NCI-H2107 (cell line): ENCODE measurements at regions not wholly inside any gene's neighbourhood (a gene's known extent, or its start where the extent isn't known, plus 50 kb on each side); places are given as distances from the start of the nearest gene placed in this dataset.
"Not testable (repeated sequence)": the region's sequence is repeated elsewhere in the genome, so short reads cannot be mapped to it uniquely, and the experiment has no call there.

Source experiments
- DNase-seq: peaks from one replicate; lab custom pipeline; 2025; lab: John Stamatoyannopoulos, UW

DNA sequence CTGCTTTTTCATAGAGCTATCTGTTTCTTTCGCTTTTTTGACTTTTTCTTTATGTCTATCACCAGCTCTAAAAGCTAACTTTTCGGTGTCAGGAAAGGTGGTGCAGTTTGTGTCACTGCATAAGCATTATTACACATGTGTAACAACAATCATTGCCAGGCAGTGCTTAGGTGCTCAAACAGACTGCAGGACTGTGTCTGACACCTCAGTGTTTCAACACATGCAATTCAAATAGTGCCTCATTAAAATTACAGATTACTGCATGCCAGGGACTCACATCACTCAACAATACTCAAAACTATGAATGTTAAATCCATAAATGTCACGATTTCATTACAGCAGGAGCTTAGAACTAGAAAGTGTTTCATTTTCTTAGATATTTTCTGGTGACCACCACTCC lies 265.3 kb upstream of the SMIM30 start:
- DNase-seq = no peak

DNA sequence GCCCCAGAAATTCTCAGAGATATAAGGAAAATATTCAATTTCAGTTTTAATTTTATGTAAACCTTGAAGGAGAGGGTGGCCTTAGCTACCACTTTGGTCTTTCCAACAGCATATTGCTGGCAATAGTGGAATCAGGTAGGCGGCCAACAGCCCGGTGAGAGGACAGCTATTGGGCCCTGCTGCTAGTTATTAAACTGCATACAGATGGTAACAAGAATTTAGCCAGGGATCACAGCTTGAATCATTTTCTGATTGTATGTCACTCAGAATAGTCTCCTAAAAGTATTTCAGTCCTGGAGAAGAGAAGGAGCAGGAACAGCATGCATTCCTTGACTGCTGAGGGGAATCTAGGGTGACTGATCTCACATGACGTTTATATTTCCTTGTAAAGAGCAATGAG lies 261.4 kb upstream of the SMIM30 start:
- no peak for DNase-seq

DNA sequence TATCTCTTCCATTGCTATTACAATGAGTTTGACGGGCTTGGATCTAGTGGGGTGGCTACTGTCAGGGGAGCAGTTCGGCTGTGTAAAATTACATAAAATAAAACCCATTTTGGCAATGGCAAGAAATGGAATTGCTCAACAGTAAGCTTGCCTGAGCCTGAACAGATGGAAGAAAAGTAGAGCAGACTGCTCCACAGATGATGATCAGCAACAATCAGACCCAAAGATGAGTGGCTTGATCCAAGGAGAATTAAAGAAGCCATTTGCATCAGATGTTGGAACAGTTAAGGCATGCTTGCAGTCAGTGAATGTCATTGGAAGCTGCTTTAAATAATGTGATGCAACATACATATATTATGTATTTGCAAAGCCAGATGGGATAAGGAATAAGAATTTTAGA lies 256.6 kb upstream of the SMIM30 start:
- DNase-seq = no peak

DNA sequence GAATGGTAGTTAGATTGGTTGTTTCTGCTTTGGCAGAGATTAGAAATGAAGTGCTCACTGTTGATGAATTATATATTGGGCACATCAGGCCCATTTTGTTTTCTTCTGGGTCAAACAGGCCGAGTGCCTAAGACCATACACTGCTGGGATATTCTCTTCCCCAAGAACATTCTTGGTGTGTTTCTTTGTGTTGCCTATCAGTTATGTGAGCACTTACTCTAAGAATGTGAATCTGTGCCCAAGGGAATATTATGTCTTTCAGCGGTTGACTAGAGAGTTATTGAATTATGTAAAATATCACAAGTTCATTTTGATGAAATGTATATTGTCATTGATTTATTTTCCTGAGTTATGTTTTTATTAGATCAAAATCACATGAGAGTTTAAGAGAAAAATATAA lies 255.5 kb upstream of the SMIM30 start:
- DNase-seq = no peak

DNA sequence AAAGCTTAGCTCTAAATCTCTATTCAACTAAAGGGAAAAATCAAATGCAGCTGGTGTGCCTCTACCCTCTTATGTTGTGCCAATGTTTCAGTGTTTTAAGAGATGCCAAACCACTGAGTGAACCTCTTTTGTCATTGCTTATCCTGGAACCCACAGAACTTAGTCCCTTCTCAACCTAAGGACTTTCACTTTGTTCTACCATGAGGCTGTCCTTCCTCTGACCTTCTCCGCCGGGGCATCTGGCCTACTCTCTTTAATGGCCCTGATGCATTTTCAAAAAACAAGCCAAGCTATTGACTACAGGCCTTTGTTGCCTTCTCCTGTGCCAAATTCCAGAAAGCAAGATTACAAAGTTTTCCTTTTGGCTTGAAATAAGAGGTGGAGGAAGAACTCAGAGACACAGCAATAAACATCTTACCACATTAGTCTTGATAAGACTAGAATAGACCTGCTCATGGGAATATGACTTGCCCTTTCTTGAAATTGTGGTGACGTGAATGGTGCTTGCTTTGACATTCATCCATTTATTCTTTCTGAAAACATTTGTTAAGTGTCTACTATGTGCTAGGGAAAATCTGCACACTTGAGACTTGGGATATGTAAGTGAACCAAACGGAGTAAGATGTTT lies 253.2 kb upstream of the SMIM30 start:
- no peak for DNase-seq

DNA sequence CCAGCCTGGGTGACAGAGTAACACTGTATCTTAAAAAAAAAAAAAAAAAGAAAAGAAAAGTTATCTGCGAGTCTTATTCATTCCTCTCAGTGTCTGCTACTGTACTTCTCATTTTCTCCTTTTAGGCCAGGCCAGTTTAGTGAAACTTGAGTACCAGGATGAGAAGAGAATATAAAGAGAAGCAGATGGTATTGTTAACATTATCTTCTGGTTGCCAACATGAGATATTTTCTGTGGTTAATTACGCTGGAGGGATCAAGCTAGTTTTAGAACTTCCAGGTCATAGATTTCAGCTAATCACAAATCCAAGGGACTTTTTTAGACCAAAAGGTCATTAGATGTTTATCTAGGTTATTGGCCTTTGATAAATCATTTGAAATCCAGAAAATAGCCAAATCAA lies 252.6 kb upstream of the SMIM30 start:
- DNase-seq = no peak

DNA sequence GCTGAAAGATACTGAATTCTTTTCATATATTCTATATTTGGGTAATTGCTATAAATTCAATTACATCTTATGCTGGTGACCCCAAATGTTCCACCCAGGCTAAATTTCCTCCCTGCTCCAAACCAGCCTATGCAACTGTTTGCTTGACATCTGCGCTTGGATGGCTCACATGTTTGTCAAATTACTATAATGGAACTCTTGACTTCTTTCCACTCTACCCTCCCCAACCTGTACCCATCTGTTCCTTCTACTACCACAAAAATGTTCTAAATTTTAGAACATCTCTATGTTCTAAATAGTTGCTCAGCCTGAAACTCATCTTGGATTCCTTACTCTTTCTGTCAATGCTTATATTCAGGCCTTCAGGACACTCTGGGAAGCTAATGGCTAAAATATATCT lies 249.9 kb upstream of the SMIM30 start:
- DNase-seq = no peak

DNA sequence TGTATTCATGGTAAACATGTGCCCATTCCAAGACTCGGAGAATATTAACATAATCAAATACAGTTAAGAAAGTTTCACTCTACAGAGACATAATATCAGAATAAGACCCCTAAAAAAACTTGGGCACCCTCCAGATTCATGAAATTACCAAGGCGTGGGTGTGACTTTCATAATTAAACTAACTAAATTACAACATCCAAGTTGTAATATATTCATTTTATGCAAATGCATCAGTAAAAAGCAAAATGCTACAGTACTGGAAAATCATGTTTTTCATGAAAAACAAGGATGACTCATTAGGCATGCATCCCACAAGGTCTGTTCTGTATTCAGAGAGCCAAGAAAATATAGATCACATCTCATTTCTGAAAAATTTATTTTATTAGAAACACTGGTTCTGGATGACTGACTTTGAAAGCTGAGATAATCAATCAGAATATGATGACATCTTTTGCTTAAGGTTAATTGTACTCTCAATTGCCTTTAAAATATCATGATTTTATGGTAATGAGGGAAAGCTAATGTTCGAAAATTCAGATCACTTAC lies 248.8 kb upstream of the SMIM30 start:
- DNase-seq = no peak

DNA sequence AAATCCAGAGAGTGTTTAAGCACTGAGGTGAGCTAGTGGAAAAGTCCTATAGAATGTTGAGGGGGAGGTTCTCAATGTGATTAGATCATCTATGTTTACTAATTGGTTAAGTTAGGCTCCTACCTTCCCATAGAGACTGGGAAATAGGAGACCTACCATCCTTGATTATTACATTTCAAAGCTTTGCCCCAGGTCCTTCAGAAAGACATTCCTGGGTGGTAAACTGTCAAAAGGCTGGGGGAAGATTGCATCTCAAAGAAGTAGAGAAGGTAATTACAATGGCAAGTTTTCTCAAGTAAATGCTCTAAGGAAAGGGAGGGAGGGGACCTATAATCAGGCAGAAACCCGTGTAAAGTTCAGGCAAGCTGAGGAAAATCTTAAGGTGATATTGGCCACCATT lies 247.8 kb upstream of the SMIM30 start:
- DNase-seq = no peak

DNA sequence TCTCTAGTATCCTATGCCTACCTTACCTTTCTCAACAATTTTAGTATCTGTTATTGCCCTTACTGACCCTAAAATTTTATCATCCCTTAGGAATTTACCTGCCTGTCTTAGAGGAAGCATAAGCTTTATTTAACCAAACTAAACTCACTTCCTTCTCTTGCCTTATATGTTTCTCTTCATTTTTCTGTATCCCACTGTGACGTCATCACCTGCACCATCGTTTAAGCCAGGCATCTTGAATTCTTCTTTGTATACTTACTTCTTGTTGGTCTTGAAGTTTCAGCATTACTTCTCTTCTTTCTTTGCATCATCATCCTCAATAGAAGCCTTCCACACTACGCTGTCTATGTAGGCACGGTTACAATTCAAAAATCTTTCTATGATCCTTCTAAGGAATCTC lies 231.0 kb upstream of the SMIM30 start:
- DNase-seq = no peak

DNA sequence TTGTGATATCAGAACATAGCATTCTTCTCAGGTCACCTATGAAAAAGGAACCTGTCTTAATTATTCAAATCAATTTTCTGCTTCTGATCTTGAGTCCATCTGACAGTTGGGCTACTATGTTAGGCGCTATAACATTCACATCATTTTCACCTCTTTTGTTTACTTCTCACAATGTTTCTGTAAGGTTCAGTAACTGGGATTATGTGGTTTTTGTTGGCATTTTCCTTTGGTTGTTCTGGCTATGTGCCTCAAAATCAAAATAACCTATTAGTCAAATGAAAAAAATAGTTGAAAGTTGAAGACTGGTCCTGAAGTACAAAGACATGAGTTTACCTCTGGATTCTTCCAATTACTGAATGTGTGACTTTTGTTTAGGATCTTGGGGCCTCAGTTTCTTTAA lies 221.3 kb upstream of the SMIM30 start:
- no peak for DNase-seq

DNA sequence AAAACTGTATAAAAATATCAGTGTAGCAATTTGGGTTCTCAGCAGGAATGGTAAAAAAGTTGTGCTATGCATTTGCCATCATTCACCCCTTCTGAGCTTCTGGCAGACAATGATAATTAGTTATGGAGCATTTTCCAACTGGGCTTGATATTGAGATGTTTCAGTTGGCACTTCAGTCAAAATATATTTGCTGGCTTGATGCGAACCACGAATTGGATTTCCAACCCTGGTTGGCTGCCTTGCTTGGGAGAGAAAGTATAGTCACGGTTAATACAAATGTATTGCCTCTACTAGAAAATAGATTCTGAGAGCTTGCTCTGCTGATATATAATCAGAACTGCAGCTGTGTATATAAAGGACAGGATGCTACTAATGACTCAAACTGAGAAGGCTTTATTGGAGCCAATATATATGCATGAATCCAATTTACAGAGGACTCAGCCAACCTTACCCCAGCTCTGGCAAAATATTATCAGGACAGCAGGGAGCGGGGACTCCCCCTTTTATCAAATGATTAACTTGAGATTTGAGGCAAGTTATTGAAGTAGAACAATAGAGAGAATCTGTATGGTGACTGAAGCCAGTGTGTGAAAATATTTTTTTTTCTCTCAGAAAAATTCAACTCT lies 219.8 kb upstream of the SMIM30 start:
- no peak for DNase-seq

DNA sequence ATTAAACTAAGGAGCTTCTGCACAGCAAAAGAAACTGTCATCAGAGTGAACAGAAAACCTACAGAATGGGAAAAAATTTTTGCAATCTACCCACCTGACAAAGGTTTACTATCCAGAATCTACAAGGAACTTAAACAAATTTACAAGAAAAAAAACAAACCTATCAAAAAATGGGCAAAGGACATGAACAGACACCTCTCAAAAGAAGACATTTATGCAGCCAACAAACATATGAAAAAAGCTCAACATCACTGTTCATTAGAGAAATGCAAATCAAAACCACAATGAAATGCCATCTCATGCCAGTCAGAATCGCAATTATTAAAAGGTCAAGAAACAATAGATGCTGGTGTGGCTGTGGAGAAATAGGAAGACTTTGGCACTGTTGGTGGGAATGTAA lies 218.5 kb upstream of the SMIM30 start:
- not testable (repeated sequence) for DNase-seq

DNA sequence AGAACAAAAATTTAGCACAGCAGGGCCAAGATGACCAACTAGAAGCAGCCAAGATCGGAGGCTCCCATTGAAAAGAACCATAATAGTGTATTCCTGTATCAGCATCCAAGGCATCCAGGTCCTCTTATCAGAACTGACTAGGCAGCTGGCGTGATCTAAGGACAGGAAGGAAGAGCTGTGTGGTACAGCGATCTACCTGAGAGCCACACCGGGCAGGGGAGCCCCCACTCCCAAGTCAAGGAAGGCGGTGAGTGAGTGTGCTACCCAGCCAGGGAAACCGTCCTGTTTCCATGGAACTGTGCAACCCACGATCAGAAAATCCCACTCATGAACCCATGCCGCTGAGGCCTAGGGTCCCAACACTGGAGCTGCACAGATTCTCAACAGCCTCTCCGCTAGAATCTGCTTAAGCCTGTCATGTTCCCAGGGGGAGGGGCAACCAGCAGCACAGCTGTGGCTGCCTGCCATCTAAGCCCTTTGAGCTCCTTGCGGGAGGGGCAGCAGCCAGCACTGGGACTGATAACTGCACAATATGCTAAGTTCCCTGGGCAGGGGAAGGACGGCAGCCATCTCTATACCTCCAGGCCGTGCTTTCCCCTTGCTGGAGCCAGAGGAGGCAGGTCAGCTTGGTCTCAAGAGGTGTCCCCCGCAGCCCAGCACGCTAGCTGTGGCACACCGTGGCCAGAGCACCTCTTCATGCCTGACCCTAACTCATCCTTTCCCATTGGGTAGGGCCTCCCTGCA lies 213.0 kb upstream of the SMIM30 start:
- DNase-seq = no peak

DNA sequence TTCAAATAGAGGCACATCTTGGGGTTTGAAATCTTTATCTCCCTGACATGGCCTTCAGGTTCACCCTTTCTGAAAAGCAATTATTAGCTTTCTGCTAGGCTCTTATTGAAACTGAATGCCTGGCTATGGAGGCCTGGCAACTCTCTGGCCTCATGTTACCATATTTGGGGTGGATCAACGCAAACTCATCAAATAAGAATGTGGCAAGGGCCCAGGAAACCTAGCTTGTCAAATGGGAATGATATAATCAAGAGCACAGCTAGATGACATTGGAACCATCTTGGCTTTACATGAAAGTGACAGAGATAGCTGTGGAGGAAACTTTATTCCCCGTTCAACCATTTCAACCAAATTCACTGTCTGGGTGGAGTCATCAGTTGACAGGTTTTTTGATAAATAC lies 202.8 kb upstream of the SMIM30 start:
- DNase-seq = no peak

DNA sequence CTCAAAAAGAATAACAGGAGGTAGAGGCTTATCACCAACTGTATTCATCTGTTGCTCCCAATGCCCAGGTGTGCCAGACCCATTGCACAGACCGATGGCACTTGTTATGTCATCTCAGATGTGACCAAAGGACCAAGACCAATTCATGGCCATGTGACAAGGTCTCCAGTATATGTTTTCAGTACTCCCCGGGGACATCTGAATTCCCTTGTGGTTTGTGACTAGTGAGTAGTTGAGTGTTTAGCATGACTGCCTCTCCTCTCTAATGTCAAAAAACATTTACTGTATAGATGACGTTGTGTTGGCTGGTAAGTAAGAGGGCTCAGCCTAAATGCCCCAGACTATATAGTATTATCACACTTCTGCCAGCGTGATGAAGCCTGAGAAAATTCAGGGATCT lies 202.1 kb upstream of the SMIM30 start:
- no peak for DNase-seq

DNA sequence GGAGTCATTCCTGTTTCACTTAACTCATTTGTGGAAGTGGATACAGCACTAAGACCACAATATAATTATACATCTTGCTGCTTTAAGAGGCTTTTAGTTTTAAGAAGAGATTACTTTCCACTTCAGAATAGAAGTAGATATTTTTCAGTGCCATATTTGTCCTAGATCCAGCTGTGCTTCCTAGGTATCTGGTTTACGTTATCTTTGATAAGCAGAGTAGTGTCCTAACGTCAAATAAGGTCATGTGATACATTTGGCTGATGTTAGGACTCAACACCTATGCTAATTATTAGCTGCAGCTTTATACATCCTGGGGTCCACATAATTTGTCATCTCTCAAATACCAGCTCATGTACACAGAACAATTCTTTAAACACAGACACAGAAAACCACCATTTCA lies 196.2 kb upstream of the SMIM30 start:
- DNase-seq = no peak

DNA sequence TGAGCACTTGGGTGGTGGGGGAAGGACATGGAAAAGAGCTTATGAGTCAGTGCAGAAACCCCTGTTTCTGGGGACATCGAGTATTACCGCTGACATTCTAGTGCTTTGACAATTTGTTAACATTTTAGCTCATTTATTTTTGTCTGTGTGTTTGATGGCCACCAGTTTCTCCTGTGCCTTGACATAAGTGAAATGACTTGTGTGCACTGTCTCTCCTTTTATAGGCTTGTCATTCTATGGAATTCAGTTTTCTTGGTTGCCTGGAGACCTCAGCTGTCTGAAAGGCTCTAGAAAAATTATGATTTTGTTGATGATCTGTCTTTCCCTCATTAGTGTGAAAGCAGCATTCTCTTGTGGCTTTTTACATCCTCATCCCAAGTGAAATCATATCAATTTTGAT lies 190.0 kb upstream of the SMIM30 start:
- DNase-seq = no peak

DNA sequence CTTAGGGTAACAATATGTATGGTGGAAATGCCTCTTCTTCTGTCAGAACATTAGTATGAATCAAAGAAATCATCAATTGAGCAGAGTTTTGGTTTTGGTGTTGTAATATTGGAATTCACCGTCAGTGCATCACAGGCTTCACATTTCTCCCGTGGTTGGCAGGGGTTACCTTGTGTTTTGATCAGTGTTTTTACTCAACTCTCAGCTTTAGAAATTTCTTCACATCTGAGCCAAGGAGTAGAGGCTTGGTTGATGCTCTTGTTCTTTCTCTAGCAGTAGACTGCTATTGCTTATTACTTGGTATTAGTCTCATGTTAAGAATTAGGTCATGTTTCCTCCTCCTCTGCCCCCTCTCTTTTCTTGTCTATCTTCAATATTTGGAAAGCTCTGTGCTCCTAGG lies 188.8 kb upstream of the SMIM30 start:
- no peak for DNase-seq

DNA sequence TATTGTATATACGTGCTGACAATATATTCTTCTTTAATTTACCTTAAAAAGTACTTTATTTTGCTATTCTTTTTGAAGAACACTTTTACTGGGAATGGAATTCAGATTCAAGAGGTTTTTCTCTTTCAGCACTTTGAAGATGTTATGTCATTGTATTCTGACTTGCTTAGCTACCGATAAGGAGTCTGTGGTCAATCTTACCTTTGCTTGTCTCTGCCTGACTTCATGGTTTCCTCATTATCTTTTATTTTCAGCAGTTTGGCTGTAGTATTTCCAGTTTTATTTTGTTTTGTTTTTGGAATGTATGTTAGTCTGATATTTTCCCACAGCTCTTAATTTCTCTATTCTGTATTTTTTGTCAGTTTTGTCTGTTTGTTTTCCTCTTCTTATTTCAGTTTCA lies 187.9 kb upstream of the SMIM30 start:
- DNase-seq = no peak

DNA sequence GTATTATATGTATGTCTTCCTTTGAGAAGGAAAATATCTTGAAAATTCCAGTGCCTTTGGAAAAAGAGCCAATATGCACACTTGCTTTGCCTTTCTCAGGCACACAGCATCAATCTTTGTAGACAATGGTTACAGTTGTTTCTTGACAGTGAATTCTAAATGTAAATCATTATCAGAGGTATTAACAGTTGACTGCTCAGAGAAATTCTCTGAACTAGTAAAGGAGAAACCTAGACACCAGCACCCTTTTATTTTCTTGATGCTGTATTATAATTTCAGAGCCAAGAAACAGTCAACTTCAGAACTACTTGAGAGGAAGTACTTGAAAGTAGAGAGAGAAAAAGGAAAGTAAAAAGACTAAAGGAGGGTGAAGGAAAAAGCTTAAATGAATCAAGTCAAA lies 185.8 kb upstream of the SMIM30 start:
- no peak for DNase-seq

DNA sequence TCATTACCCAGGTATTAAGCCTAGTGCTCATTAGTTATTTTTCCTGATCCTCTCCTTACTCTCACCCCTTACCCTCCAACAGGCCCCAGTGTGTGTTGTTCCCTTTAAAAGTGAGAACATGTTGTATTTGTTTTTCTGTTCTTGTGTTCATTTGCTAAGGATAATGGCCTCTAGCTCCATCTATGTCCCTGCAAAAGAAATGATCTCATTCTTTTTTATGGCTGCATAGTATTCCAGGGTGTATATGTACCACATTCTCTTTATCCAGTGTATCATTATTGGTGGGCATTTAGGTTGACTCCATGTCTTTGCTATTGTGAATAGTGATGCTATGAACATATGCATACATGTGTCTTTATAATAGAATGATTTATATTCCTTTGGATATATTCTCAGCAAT lies 185.0 kb upstream of the SMIM30 start:
- not testable (repeated sequence) for DNase-seq

DNA sequence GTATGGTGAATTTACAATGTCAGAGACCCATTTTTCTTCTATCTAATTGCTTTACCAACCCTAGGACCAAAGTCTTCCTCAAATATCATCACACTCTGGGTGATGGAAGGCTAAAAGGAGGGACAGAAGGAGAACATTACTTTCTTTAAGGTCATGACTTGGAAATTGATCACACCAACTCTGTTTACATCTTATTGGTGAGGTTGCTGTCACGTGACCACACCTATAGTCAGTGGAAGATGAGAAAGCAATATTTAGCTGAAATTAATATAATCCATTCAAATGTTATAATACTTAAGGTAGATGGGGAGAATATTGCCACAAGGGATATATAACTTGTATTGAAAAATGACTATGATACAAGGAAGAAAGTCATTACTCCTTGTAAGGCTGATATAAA lies 183.6 kb upstream of the SMIM30 start:
- DNase-seq = no peak
